ENCODE measurements at regions not wholly inside any gene's neighbourhood (a gene's known extent, or its start where the extent isn't known, plus 50 kb on each side); places are given as distances from the start of the nearest gene placed in this dataset.

DNA sequence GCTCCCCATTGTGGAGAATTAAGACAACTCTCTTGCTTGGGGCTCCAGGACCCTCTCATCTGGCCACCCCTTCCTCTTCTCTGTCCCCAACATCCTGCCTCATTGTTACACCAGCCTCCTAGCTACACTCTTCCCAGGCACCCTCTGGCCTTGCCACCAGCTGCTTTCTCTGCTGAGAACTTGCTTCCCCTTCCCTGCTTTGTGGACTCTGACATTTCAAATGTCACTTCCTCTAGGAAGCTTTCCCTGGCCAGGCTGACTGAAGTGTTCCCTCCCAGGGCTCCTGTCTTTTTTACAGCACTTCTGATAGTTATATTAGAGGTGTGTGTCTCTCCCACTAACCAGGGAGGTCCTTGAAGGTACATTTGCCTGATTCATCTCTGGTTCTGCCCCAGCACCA, 194.0 kb upstream of the KLF4 start:
- TF ChIP-seq, protein P1, sequence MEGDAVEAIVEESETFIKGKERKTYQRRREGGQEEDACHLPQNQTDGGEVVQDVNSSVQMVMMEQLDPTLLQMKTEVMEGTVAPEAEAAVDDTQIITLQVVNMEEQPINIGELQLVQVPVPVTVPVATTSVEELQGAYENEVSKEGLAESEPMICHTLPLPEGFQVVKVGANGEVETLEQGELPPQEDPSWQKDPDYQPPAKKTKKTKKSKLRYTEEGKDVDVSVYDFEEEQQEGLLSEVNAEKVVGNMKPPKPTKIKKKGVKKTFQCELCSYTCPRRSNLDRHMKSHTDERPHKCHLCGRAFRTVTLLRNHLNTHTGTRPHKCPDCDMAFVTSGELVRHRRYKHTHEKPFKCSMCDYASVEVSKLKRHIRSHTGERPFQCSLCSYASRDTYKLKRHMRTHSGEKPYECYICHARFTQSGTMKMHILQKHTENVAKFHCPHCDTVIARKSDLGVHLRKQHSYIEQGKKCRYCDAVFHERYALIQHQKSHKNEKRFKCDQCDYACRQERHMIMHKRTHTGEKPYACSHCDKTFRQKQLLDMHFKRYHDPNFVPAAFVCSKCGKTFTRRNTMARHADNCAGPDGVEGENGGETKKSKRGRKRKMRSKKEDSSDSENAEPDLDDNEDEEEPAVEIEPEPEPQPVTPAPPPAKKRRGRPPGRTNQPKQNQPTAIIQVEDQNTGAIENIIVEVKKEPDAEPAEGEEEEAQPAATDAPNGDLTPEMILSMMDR (IDR thresholded peaks at IDR 0.05): no peak
- no peak for TF ChIP-seq POLR2A (IDR thresholded peaks at IDR 0.05)
- intact Hi-C loops (cut with DNase I): no loop called here
- H3K27ac ChIP-seq: no peak overlapping the region
- no peaks in the 10 kb centered on the region for H3K36me3 ChIP-seq
- DNase-seq (no peak), ATAC-seq (peak; percentile 46 to 81 (median 76))
- H3K9me3 ChIP-seq: no peaks in the 10 kb centered on the region
- H3K4me1 ChIP-seq: no peaks in the 10 kb centered on the region
- H3K27me3 ChIP-seq: no peaks in the 10 kb centered on the region
- no peak overlapping the region for H3K4me3 ChIP-seq

DNA sequence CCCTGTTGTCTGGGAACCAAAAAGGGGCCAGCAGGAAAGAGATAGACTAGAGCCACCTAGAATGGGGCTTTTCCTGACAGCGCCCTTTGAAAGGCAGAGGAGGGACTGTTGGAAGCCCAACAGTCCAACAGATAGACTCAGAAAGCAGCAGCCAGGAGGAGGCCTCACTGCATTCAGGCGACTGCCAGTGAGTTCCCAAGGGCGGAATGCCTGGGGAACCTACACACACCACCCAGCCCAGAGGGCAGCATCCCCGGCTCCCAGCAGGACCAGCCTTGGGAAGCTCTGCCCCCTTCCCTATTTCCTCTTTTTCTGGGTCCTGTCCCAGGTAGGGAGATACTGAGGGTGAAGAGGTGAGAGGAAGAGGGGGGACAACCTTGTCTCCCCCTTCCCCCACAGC, 192.4 kb upstream of the KLF4 start:
- ATAC-seq (no peak), DNase-seq (no peak)
- Histone ChIP-seq H3K4me3 (no peak overlapping the region), H3K27ac (no peak overlapping the region), H3K27me3 (no peaks in the 10 kb centered on the region), H3K4me1 (no peaks in the 10 kb centered on the region), H3K9me3 (no peaks in the 10 kb centered on the region), H3K36me3 (no peaks in the 10 kb centered on the region)
- intact Hi-C loops (cut with DNase I): no loop called here
- WGBS (ENCODE audit: insufficient coverage, low coverage, low lambda C conversion rate, missing lambda C conversion rate): no CpG with 5 or more reads among the region's 4 CpGs
- TF ChIP-seq, protein P1 (IDR thresholded peaks at IDR 0.05): no peak
- no peak for TF ChIP-seq POLR2A (IDR thresholded peaks at IDR 0.05)

DNA sequence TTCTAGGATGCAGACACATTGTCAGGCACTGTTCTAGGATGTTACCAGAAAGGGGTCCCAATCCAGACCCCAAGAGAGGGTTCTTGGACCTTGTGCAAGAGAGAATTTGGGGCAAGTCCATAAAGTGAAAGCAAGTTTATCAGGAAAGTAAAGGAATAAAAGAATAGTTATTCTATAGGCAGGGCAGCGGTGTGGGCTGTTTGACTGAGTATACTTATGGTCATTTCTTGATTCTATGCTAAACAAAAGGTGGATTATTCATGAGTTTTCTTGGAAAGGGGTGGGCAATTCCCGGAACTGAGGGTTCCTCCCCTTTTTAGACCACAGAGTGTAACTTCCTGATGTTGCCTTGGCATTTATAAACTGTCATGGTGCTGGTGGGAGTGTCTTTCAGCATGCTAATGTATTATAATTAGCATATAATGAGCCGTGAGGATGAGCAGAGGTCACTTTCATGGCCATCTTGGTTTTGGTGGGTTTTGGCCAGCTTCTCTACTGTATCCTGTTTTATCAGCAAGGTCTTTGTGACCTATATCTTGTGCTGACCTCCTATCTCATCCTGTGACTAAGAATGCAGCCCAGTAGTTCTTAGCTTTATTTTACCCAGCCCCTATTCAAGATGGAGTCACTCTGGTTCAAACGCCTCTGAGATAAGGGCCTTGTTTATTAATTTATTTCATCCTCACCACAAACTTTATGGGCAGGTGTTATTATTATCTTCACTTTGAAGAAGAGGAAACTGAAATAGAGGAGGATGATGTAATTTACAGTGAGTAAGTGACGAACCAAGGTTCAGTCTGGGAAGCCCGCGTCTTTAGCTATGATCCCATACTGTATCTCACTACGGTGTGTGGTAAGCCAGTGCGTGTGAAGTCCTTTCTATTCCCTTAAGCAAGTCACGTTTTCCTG, 186.0 kb upstream of the KLF4 start:
- Histone ChIP-seq H3K27ac (no peak overlapping the region), H3K4me1 (no peaks in the 10 kb centered on the region), H3K4me3 (no peak overlapping the region), H3K36me3 (no peaks in the 10 kb centered on the region), H3K9me3 (no peaks in the 10 kb centered on the region), H3K27me3 (no peaks in the 10 kb centered on the region)
- DNase-seq: no peak
- peak in 1 of 4 donors; percentile 25 for ATAC-seq
- intact Hi-C loops (cut with DNase I): no loop called here
- WGBS (ENCODE audit: insufficient coverage, low coverage, low lambda C conversion rate, missing lambda C conversion rate): 54% methylated on average over 10 of the region's 10 CpGs
- TF ChIP-seq POLR2A (IDR thresholded peaks at IDR 0.05): no peak
- TF ChIP-seq, protein P1 (IDR thresholded peaks at IDR 0.05): no peak

DNA sequence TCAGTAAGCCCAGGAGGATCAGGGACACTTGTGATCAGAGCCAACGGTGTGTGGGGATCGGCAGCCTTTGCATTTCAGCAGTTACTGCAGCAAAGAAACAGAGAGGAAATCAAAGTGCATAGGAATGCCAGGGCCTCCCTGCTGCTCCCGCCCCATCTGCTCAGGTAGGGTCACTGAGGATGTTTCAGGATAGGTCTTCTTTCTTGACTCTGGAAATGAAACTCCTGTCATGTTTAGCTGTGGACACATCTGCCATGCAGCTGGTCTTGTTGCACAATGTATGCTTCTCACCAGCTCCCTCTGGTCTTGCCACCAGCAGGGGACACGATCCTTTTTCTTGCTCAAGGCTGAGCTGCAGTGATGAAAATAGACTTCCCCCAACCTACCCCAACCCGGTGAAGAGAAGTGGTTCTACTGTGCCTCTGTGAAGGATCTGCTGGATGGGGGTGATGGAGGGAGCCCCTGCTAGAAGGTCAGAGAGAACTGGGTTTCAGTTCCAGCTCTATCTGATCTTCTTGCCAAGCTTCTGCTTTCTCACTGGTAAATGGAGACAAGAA, 185.2 kb upstream of the KLF4 start:
- Histone ChIP-seq H3K4me3 (no peak overlapping the region), H3K4me1 (no peaks in the 10 kb centered on the region), H3K9me3 (no peaks in the 10 kb centered on the region), H3K27ac (no peak overlapping the region), H3K27me3 (no peaks in the 10 kb centered on the region), H3K36me3 (no peaks in the 10 kb centered on the region)
- intact Hi-C loops (cut with DNase I): no loop called here
- DNase-seq: peak in 1 of 3 donors; percentile 46
- ATAC-seq: peak; percentile 57 to 74 (median 68)
- WGBS (ENCODE audit: insufficient coverage, low coverage, low lambda C conversion rate, missing lambda C conversion rate): 64% methylated on average over 4 of the region's 5 CpGs
- TF ChIP-seq, protein P1 (IDR thresholded peaks at IDR 0.05): no peak
- TF ChIP-seq POLR2A (IDR thresholded peaks at IDR 0.05): no peak

Data from right lobe of liver (tissue), 6 donors.